Heart right ventricle (tissue), 16 donors: ENCODE measurements at regions not wholly inside any gene's neighbourhood (a gene's known extent, or its start where the extent isn't known, plus 50 kb on each side); places are given as distances from the start of the nearest gene placed in this dataset.

Source experiments
- ATAC-seq, 8 donors: fragments of 200-7000 bp; cut with Tn5 transposase; one replicate each; pipeline ENCODE4 v1.9.1; 2020; ENCODE audit warnings: mild to moderate bottlenecking in 8 of 8, moderate library complexity in 8 of 8, moderate number of reproducible peaks in 1 of 8
- DNase-seq, 2 donors: peaks; one replicate each; pipeline ENCODE4 v3.0.0-alpha.2; 2020
- H3K27ac ChIP-seq, 10 donors: fragments of 200-600 bp; sonication (generic) in 2 of 10; one replicate each; pipeline versions ENCODE4 v1.5.0 to v1.8.0; 2020 to 2022; ENCODE audit warnings: mild to moderate bottlenecking in 3 of 10
- H3K27me3 ChIP-seq, 7 donors: fragments of 200-600 bp; one replicate each; pipeline ENCODE4 v1.8.0; 2021 to 2022; ENCODE audit warnings: mild to moderate bottlenecking in 2 of 7
- H3K36me3 ChIP-seq, 9 donors: fragments of 200-600 bp; sonication (generic) in 1 of 9; one replicate each; pipeline versions ENCODE4 v1.5.0 to v1.8.0; 2020 to 2022; ENCODE audit warnings: mild to moderate bottlenecking in 2 of 9
- H3K4me1 ChIP-seq, 9 donors: fragments of 200-600 bp; sonication (generic) in 1 of 9; one replicate each; pipeline versions ENCODE4 v1.5.0 to v1.8.0; 2020 to 2022; ENCODE audit warnings: mild to moderate bottlenecking in 4 of 9
- H3K4me3 ChIP-seq, 10 donors: fragments of 200-600 bp; sonication (generic) in 2 of 10; one replicate each; pipeline versions ENCODE4 v1.5.0 to v1.8.0; 2020 to 2022; ENCODE audit warnings: mild to moderate bottlenecking in 7 of 10, moderate library complexity in 2 of 10
- H3K9me3 ChIP-seq, 11 donors: fragments of 200-600 bp in 10 of 11; sonication (generic) in 2 of 11; one replicate each; pipeline versions ENCODE4 v1.5.0 to v1.8.0; 2013 to 2022; ENCODE audit warnings: mild to moderate bottlenecking in 2 of 11, control low read depth in 1 of 11, moderate library complexity in 1 of 11
- CTCF ChIP-seq, 9 donors: fragments of 200-600 bp; sonication (generic) in 2 of 9; IDR thresholded peaks; one replicate each; pipeline versions ENCODE4 v1.5.0 to v1.8.0; 2021 to 2022; ENCODE audit warnings: antibody characterized with exemption in 9 of 9, mild to moderate bottlenecking in 5 of 9, moderate library complexity in 1 of 9
- WGBS, 2 donors: extraction: QIAGEN DNeasy Blood & Tissue Kit; methylation state at CpG; one replicate each; pipeline ENCODE4 v1.1.7; 2013; ENCODE audit warnings: inconsistent platforms in 1 of 2; 5-methylcytosine and 5-hydroxymethylcytosine counted together
- intact Hi-C, 10 donors: fragments of 100-400 bp; cut with DNase I; formaldehyde crosslinking; loops; one replicate each; pipeline versions ENCODE4 v1.11.1 to v1.14.2; 2022
- donor health status: Arrhythmogenic right ventricular cardiomyopathy.
- donor health status: ischemic (EF 13 %, LVEDD 7.1; RV severe dilation, severe dysfunction).
- donor health status: healthy with polysubstance abuse.
- donor health status: DM: no; HTN: yes; CAD: no.
- donor health status: DM: no; HTN: no; CAD: no.
- donor health status: ischemic (EF 25% LVEDD 6.9; RV normal size, moderate dysfunction).
- donor health status: ischemic (EF 25% LVEDD 5.7; RV mildly dilated, moderate dysfunction).
- donor health status: healthy.
- donor health status: DM: yes; HTN: yes; CAD: no.
- donor health status: Ischemic cardiomyopathy.
- donor health status: ischemic (EF 35%, LVEDD 5.7; RV mildly dilated, moderate dysfunction).
- donor health status: nonischemic (EF 11% LVEDD 7.7; RV severe dilation, severe dysfunction).
- donor health status: DM: yes; HTN: yes; CAD: no.
- donor health status: PGD.
- donor health status: ischemic (EF 29% LVEDD 5.4; RV normal size, mild dysfunction).
- donor health status: nonischemic (EF 23%, LVEDD 6.1; RV moderate dilation, normal function).

- 84 to 88% methylated on average over 13 of the region's 13 CpGs for WGBS, 2 donors
- no peak for ATAC-seq
- intact Hi-C loops, result no loop called here
Measured at GRCh38 chr2:133802409-133803039, 234.3 kb upstream of the NCKAP5 start.

GRCh38 chr2:133806564-133806963, 238.3 kb upstream of the NCKAP5 start:
- H3K27ac ChIP-seq, result no peak overlapping the region
- no peak overlapping the region for H3K4me3 ChIP-seq
- H3K4me1 ChIP-seq, result no peaks in the 10 kb centered on the region
- no peak for TF ChIP-seq CTCF (IDR thresholded peaks at IDR 0.05)
- H3K9me3 ChIP-seq, result peaks cover 0 to 23% (median 0%) of the 10 kb centered on the region in 11 donors
- ATAC-seq (no peak), DNase-seq (no peak)
- intact Hi-C loops, result no loop called here
- WGBS, 2 donors, result 94 to 95% methylated on average over 5 of the region's 5 CpGs
- H3K36me3 ChIP-seq, result no peaks in the 10 kb centered on the region
- H3K27me3 ChIP-seq, result no peaks in the 10 kb centered on the region

More at GRCh38 chr2:133802409-133803039, 234.3 kb upstream of the NCKAP5 start:
- DNase-seq, result no peak
- TF ChIP-seq CTCF (IDR thresholded peaks at IDR 0.05), result no peak
- Histone ChIP-seq H3K9me3 (peaks cover 0 to 6% (median 0%) of the 10 kb centered on the region in 11 donors), H3K27me3 (no peaks in the 10 kb centered on the region), H3K27ac (no peak overlapping the region), H3K36me3 (no peaks in the 10 kb centered on the region), H3K4me3 (no peak overlapping the region), H3K4me1 (no peaks in the 10 kb centered on the region)

GRCh38 chr2:133809485-133809884, 241.2 kb upstream of the NCKAP5 start:
- no peak for ATAC-seq

GRCh38 chr2:133810559-133810958, 242.3 kb upstream of the NCKAP5 start:
- H3K27ac ChIP-seq, result no peak overlapping the region
- no peaks in the 10 kb centered on the region for H3K4me1 ChIP-seq
- H3K9me3 ChIP-seq, result peaks cover 0 to 44% (median 0%) of the 10 kb centered on the region in 11 donors
- DNase-seq (no peak), ATAC-seq (no peak)
- no peak overlapping the region for H3K4me3 ChIP-seq
- H3K36me3 ChIP-seq, result no peaks in the 10 kb centered on the region
- no peaks in the 10 kb centered on the region for H3K27me3 ChIP-seq
- TF ChIP-seq CTCF (IDR thresholded peaks at IDR 0.05), result no peak
- intact Hi-C loops, result no loop called here
- 88 to 93% methylated on average over 2 of the region's 2 CpGs for WGBS, 2 donors

More at GRCh38 chr2:133809485-133809884, 241.2 kb upstream of the NCKAP5 start:
- Histone ChIP-seq H3K4me1 (no peaks in the 10 kb centered on the region), H3K9me3 (peaks cover 0 to 44% (median 0%) of the 10 kb centered on the region in 11 donors), H3K27ac (no peak overlapping the region), H3K4me3 (no peak overlapping the region), H3K27me3 (no peaks in the 10 kb centered on the region), H3K36me3 (no peaks in the 10 kb centered on the region)
- intact Hi-C loops, result no loop called here
- TF ChIP-seq CTCF (IDR thresholded peaks at IDR 0.05), result no peak
- DNase-seq, result no peak
- WGBS, 2 donors, result 77 to 86% methylated on average over 1 of the region's 1 CpG
